Upper lobe of left lung (tissue), 4 donors: ENCODE measurements at regions not wholly inside any gene's neighbourhood (a gene's known extent, or its start where the extent isn't known, plus 50 kb on each side); places are given as distances from the start of the nearest gene placed in this dataset.
"Not testable (repeated sequence)": the region's sequence is repeated elsewhere in the genome, so short reads cannot be mapped to it uniquely, and the experiment has no call there.

ENCODE experiments used
- EP300 ChIP-seq, 4 donors: sonication (generic); formaldehyde crosslinking; IDR thresholded peaks; one replicate each; pipeline ENCODE4 v1.5.1; 2017; ENCODE audit warnings: antibody characterized with exemption in 4 of 4, control low read depth in 2 of 4
- POLR2A ChIP-seq, 4 donors: fragments of 450-650 bp; IDR thresholded peaks; one replicate each; pipeline ENCODE4 v1.5.1; 2016 to 2017; ENCODE audit warnings: antibody characterized with exemption in 4 of 4, mild to moderate bottlenecking in 2 of 4
- POLR2AphosphoS5 ChIP-seq, 2 donors: sonication (generic); formaldehyde crosslinking; IDR thresholded peaks; one replicate each; pipeline ENCODE4 v1.5.1; 2017; ENCODE audit warnings: antibody characterized with exemption in 2 of 2
- TF ChIP-seq, protein P1 (sequence below), 6 experiments: fragments of 450-650 bp in 4 of 6; fragments of 200-600 bp in 2 of 6; sonication (generic) in 2 of 6; IDR thresholded peaks; one replicate each; pipeline ENCODE4 v1.5.1; 2016 to 2019; ENCODE audit warnings: antibody characterized with exemption in 6 of 6

DNA sequence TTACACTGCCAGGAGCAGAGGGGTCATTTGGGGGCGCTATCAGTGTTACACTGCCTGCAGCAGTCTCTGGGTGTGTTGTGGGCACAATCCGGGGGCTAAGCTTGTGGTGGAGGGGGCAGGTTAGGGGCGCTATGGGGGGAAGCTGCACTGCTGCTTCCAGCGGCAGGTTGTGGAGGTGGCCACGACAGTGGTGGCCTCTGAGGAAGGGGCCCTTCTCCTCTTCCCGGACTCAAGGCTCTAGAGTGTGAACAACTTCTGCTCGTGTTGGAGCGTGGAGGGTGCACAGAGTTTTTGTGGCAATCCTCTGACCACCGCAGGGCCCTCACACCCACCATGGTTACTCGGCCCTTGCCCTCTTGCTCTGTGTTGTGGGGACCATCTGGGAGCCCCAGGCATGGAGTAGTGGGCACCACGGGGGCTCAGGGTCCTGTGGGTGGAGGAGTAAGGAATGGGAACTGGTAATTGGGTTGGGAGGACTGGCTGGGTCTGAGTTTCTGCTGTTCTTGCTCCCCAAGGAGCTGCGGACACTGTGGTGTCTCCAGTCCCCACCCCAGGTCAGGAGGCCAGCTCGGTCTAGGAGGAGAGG, 4460.6 kb upstream of the OR11H1 start:
- TF ChIP-seq, protein P1, sequence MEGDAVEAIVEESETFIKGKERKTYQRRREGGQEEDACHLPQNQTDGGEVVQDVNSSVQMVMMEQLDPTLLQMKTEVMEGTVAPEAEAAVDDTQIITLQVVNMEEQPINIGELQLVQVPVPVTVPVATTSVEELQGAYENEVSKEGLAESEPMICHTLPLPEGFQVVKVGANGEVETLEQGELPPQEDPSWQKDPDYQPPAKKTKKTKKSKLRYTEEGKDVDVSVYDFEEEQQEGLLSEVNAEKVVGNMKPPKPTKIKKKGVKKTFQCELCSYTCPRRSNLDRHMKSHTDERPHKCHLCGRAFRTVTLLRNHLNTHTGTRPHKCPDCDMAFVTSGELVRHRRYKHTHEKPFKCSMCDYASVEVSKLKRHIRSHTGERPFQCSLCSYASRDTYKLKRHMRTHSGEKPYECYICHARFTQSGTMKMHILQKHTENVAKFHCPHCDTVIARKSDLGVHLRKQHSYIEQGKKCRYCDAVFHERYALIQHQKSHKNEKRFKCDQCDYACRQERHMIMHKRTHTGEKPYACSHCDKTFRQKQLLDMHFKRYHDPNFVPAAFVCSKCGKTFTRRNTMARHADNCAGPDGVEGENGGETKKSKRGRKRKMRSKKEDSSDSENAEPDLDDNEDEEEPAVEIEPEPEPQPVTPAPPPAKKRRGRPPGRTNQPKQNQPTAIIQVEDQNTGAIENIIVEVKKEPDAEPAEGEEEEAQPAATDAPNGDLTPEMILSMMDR (IDR thresholded peaks at IDR 0.05): not testable (repeated sequence)
- not testable (repeated sequence) for TF ChIP-seq POLR2A, EP300, POLR2AphosphoS5 (IDR thresholded peaks at IDR 0.05)
